Embryonic facial prominence (tissue), 1 donor: ENCODE measurements at regions not wholly inside any gene's neighbourhood (a gene's known extent, or its start where the extent isn't known, plus 50 kb on each side); places are given as distances from the start of the nearest gene placed in this dataset.
"Not testable (repeated sequence)": the region's sequence is repeated elsewhere in the genome, so short reads cannot be mapped to it uniquely, and the experiment has no call there.

Experiments
- DNase-seq: peaks from one replicate; pipeline ENCODE4 v3.0.0-alpha.2; 2016; ENCODE audit errors: extremely low spot score

DNA sequence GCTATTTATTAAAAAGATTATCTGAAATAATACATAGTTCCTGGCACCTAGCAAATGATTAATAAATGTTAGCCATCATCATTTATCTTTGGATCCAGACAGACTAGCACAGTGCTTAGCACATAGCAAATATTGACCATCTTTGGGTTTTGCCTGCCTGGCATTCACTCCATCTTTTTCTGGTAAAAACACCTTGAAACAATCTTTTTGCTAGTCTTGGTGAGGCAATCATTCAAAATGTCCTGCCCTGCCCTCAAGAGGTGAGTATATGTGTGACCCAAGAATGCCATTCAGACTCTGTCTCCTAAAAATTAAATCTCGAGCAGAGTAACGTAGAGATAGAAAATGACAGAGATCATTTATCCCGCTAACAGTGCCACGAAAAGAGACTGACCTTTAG is 78.3 kb upstream of the ZNF280D start:
- DNase-seq = no peak

GRCh38 chr15:56808160-56808559 is 74.9 kb upstream of the ZNF280D start:
- DNase-seq = no peak

DNA sequence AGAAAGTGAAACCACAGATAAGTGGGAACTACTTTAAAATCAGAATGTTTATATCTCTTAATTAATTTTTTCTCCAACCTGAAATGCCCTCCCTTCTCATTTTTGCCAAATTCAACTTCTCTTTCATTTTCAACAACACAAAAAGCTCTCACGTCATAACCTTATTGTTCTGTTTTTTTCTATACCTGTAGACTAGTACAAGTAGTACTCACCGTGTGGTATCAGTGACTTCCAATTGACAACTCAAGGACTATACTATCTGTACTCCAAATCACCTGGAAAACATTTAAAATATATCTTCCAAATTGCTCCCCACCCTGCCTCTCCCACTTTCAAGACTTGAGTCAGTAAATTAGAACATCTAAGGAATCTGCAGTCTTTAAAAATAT is 72.8 kb upstream of the ZNF280D start:
- DNase-seq = no peak

DNA sequence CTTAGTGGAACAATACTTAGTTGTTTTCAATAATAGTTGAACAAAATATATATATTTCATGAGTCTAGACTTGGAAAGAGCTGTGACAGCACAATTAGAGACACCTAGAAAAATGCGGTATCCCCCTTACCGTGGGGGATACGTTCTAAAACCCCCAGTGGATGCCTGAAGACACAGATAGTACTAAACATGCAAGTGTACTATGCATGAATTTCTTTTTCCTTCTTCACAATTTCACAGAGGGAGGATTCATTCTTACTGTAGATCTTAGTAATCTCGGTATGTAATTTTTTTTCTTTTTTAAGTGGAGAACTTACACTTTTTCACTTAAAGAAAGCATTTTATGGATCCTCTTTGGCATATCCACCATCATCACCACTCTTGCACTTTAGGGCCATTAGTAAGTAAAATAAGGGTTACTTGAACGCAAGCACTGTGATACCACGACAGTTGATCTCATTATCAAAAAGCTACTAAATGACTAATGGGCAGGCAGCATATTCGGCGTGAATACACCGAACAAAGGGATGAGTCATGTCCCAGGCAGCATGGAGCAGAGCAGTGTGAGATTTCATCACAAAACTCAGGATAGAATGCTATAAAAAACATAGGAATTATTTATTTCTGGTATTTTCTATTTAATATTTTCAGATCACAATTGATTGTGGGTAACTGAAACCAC is 72.3 kb upstream of the ZNF280D start:
- DNase-seq = no peak

DNA sequence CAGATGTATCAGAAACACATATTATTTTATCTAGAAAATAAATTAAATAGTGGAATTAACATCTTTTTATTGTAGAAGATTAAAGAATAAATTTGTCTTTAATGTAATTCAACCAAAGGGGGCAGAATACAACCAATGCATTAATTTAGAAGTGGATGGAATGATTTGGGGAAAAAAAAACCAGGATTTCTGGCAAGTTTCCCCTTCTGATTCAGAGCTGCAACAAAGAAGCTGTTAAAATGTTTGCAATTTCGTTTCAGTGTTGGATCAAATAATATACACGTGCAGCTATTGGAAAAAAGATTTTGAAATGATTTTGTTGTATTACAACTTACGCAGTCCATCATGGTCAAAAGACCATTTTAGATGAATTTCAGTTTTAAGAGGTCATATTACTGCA is 71.6 kb upstream of the ZNF280D start:
- no peak for DNase-seq

- DNase-seq = no peak
These were observed 71.0 kb upstream of the ZNF280D start for GRCh38 chr15:56804279-56804678.

DNA sequence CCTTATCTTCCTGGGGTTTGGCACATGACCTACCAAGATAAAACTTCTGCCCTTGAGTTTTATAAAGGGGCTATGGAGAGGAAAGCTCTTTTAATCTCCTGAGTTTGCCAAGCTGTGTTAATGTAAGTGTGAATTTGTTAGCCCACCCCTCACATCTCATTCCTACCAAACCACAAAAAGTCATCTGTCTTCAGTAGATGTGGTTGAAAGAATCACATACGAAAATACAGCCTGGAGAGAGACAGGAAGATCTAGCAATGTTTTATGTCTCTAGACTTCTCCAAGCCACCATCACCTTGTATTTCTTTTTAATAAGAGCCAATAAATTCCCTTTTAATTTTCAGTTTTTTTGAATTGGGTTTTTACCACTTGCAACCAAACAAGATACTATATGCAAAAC is 68.9 kb upstream of the ZNF280D start:
- no peak for DNase-seq

DNA sequence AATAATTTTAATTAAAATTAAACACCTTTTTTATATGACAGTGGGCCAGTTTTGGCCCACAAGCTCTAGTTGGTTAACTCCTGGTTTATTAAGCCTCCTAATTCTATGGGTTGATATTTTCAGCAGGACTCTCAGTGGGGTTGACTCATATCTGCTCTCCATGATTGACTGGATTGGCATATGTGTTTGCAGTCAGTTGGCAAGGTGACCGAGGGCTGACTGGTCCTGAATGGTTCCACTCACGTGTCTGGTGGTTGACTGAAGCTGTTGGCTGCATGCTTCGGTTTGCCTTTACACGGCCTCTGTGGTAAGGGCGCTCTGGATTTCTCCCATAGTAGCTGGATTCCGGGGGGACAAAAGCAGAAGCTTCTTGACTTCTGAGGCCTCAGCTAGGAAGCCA is 65.3 kb upstream of the ZNF280D start:
- no peak for DNase-seq

DNA sequence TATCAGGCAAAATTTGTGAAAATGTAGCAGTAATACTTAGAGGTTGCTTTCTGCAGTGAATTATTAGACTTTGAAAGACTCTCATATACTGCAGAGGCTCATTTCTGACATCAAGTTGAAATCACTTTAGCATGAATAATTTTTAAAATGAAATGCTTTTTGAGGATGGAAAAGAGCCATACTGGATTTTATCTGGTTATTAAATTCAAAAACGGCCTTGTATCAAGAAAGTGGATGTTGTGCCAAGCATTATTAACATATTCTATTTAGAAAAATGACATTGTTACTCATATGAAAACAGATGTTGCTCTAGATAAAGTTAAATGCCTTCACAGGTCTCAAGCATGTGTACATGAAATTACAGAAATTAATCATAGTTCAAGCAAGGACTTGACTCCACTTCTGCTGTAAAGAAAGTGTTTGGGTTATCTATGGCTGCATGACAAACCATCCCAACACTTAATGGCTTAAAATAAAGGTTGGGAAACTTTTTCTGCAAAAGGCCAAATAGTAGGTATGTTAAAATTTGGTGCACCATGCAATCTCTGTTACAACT is 64.5 kb upstream of the ZNF280D start:
- no peak for DNase-seq

- no peak for DNase-seq
These were observed 62.2 kb upstream of the ZNF280D start for GRCh38 chr15:56795502-56795901.

- no peak for DNase-seq
These were observed 61.4 kb upstream of the ZNF280D start for GRCh38 chr15:56794553-56795329.

DNA sequence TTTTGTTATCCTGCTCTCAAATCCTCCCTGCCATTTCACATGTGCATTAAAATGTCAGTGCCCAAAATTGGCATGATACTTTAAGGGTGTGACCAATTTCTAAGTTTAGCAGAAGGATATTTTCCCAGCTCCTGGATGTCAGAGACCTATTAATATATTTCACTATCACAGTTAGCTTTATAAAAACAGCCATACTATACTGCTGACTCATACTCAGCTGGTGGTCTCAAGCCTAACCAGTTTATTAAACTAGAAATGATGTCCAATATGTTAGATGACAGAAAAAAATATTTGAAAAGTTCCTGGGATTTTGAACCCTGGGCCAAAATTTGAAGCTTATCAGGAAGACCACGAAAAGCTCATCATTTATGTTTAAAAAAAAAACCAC is 60.9 kb upstream of the ZNF280D start:
- no peak for DNase-seq

DNA sequence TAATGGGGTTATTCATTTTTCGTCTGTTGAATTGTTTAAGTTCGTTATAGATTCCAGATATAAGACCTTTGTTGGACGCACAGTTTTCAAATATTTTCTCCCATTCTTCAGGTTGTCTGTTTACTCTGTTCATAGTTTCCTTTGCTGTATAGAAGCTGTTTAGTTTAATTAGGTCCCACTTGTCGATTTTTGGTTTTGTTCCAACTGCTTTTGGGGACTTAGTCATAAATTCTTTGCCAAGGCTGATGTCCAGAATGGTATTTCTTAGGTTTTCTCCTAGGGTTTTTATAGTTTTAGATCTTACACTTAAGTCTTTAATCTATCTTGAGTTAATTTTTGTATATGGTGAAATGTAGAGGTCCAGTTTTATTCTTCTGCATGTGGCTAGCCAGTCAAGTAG is 58.9 kb upstream of the ZNF280D start:
- DNase-seq = no peak

DNA sequence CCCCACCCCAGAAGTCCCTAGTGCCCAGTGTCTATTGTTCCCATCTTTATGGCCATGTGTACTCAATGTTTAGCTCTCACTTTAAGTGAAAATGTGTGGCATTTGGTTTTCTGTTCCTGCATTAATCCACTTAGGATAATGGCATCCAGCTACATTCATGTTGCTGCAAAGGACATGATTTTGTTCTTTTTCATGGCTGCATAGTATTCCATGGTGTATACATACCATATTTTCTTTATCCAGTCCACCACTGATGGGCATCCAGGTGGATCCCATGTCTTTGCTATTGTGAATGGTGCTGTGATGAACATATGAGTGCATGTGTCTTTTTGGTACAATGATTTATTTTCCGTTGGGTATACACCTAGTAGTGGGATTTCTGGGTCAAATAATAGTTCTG is 58.2 kb upstream of the ZNF280D start:
- not testable (repeated sequence) for DNase-seq

GRCh38 chr15:56788359-56788758 is 55.0 kb upstream of the ZNF280D start:
- no peak for DNase-seq

DNA sequence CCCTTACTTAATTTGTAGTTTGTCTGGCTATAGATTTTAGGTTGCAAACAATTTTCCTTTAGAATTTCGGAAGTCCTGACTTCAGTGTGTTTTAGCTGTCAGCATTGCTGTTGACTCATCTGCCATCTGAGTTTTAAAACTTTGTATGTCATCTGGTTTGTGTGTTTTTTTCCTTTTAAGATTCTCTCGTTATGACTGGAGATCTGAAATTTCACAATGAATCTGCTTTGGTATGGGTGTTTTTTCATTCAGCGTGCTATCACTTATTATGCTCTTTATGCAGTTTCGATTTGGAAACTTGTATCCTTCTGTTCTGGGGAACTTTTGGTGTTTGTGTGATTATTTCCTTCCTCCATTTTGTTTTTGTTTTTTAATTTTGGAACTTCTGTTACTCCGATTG is 53.7 kb upstream of the ZNF280D start:
- no peak for DNase-seq

GRCh38 chr15:56783857-56784661 is 50.8 kb upstream of the ZNF280D start:
- no peak for DNase-seq

GRCh38 chr15:56783156-56783856 is 50.0 kb upstream of the ZNF280D start:
- DNase-seq = no peak
